Heart right ventricle (tissue), 16 donors: ENCODE measurements at regions not wholly inside any gene's neighbourhood (a gene's known extent, or its start where the extent isn't known, plus 50 kb on each side); places are given as distances from the start of the nearest gene placed in this dataset.

Experiments used
- ATAC-seq, 8 donors: fragments of 200-7000 bp; cut with Tn5 transposase; one replicate each; pipeline ENCODE4 v1.9.1; 2020; ENCODE audit warnings: mild to moderate bottlenecking in 8 of 8, moderate library complexity in 8 of 8, moderate number of reproducible peaks in 1 of 8
- DNase-seq, 2 donors: peaks; one replicate each; pipeline ENCODE4 v3.0.0-alpha.2; 2020
- H3K27ac ChIP-seq, 10 donors: fragments of 200-600 bp; sonication (generic) in 2 of 10; one replicate each; pipeline versions ENCODE4 v1.5.0 to v1.8.0; 2020 to 2022; ENCODE audit warnings: mild to moderate bottlenecking in 3 of 10
- H3K27me3 ChIP-seq, 7 donors: fragments of 200-600 bp; one replicate each; pipeline ENCODE4 v1.8.0; 2021 to 2022; ENCODE audit warnings: mild to moderate bottlenecking in 2 of 7
- H3K36me3 ChIP-seq, 9 donors: fragments of 200-600 bp; sonication (generic) in 1 of 9; one replicate each; pipeline versions ENCODE4 v1.5.0 to v1.8.0; 2020 to 2022; ENCODE audit warnings: mild to moderate bottlenecking in 2 of 9
- H3K4me1 ChIP-seq, 9 donors: fragments of 200-600 bp; sonication (generic) in 1 of 9; one replicate each; pipeline versions ENCODE4 v1.5.0 to v1.8.0; 2020 to 2022; ENCODE audit warnings: mild to moderate bottlenecking in 4 of 9
- H3K4me3 ChIP-seq, 10 donors: fragments of 200-600 bp; sonication (generic) in 2 of 10; one replicate each; pipeline versions ENCODE4 v1.5.0 to v1.8.0; 2020 to 2022; ENCODE audit warnings: mild to moderate bottlenecking in 7 of 10, moderate library complexity in 2 of 10
- H3K9me3 ChIP-seq, 11 donors: fragments of 200-600 bp in 10 of 11; sonication (generic) in 2 of 11; one replicate each; pipeline versions ENCODE4 v1.5.0 to v1.8.0; 2013 to 2022; ENCODE audit warnings: mild to moderate bottlenecking in 2 of 11, control low read depth in 1 of 11, moderate library complexity in 1 of 11
- WGBS, 2 donors: extraction: QIAGEN DNeasy Blood & Tissue Kit; methylation state at CpG; one replicate each; pipeline ENCODE4 v1.1.7; 2013; ENCODE audit warnings: inconsistent platforms in 1 of 2; 5-methylcytosine and 5-hydroxymethylcytosine counted together
- intact Hi-C, 10 donors: fragments of 100-400 bp; cut with DNase I; formaldehyde crosslinking; loops; one replicate each; pipeline versions ENCODE4 v1.11.1 to v1.14.2; 2022
- TF ChIP-seq, protein P1 (sequence below), 9 donors: fragments of 200-600 bp; sonication (generic) in 2 of 9; IDR thresholded peaks; one replicate each; pipeline versions ENCODE4 v1.5.0 to v1.8.0; 2021 to 2022; ENCODE audit warnings: antibody characterized with exemption in 9 of 9, mild to moderate bottlenecking in 5 of 9, moderate library complexity in 1 of 9
- donor health status: Arrhythmogenic right ventricular cardiomyopathy.
- donor health status: ischemic (EF 13 %, LVEDD 7.1; RV severe dilation, severe dysfunction).
- donor health status: healthy with polysubstance abuse.
- donor health status: DM: no; HTN: yes; CAD: no.
- donor health status: DM: no; HTN: no; CAD: no.
- donor health status: ischemic (EF 25% LVEDD 6.9; RV normal size, moderate dysfunction).
- donor health status: ischemic (EF 25% LVEDD 5.7; RV mildly dilated, moderate dysfunction).
- donor health status: healthy.
- donor health status: DM: yes; HTN: yes; CAD: no.
- donor health status: Ischemic cardiomyopathy.
- donor health status: ischemic (EF 35%, LVEDD 5.7; RV mildly dilated, moderate dysfunction).
- donor health status: nonischemic (EF 11% LVEDD 7.7; RV severe dilation, severe dysfunction).
- donor health status: DM: yes; HTN: yes; CAD: no.
- donor health status: PGD.
- donor health status: ischemic (EF 29% LVEDD 5.4; RV normal size, mild dysfunction).
- donor health status: nonischemic (EF 23%, LVEDD 6.1; RV moderate dilation, normal function).

DNA sequence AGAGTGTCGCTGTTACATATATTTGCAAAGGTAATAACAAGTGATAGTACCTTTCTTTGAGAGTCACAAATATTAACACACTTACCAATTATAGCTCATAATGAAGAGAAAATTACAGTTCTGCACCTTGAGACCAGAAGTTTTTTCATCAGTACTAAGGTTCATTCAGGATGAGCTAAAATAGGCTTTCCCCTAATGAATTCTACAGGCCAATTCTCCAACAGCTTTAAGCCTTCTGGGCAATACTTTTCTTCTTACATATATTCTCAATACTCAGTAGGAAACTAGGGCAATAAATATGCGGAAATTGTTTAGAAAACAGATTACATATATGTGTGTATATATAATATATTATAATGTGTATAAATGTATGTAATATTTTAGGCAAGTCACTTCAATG is 2672.8 kb upstream of the PCDH20 start:
- H3K9me3 ChIP-seq = peaks cover 0 to 14% (median 0%) of the 10 kb centered on the region in 11 donors

DNA sequence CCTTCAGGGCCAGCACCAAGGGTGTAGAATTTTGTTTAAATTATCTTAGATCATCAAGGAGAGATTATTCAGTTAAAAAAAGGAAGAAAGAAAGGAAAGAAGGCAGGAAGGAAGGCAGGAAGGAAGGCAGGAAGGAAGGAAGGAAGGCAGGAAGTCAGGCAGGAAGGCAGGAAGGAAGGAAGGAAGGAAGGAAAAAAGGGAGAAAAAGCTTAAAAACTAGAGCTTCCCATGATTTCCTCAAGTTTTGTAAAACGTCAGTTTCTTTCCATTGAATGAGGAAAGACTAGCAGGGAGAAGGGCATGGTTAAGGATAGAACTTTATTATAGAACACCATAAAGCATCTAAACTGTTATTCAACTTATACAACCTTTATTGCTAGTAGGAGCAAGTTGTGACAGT is 2672.0 kb upstream of the PCDH20 start:
- Histone ChIP-seq H3K36me3 (no peaks in the 10 kb centered on the region), H3K27me3 (no peaks in the 10 kb centered on the region), H3K9me3 (peaks cover 0 to 14% (median 0%) of the 10 kb centered on the region in 11 donors), H3K4me1 (no peaks in the 10 kb centered on the region), H3K27ac (no peak overlapping the region), H3K4me3 (no peak overlapping the region)
- DNase-seq = no peak
- TF ChIP-seq, protein P1, sequence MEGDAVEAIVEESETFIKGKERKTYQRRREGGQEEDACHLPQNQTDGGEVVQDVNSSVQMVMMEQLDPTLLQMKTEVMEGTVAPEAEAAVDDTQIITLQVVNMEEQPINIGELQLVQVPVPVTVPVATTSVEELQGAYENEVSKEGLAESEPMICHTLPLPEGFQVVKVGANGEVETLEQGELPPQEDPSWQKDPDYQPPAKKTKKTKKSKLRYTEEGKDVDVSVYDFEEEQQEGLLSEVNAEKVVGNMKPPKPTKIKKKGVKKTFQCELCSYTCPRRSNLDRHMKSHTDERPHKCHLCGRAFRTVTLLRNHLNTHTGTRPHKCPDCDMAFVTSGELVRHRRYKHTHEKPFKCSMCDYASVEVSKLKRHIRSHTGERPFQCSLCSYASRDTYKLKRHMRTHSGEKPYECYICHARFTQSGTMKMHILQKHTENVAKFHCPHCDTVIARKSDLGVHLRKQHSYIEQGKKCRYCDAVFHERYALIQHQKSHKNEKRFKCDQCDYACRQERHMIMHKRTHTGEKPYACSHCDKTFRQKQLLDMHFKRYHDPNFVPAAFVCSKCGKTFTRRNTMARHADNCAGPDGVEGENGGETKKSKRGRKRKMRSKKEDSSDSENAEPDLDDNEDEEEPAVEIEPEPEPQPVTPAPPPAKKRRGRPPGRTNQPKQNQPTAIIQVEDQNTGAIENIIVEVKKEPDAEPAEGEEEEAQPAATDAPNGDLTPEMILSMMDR (IDR thresholded peaks at IDR 0.05) = no peak
- no peak for ATAC-seq
- intact Hi-C loops = no loop called here
- WGBS, 2 donors = 52 to 54% methylated on average over 1 of the region's 1 CpG

More for the DNA sequence above, 2672.8 kb upstream of the PCDH20 start:
- no peaks in the 10 kb centered on the region for H3K36me3 ChIP-seq
- no peaks in the 10 kb centered on the region for H3K27me3 ChIP-seq
- ATAC-seq (no peak), DNase-seq (no peak)
- no peaks in the 10 kb centered on the region for H3K4me1 ChIP-seq
- TF ChIP-seq, protein P1 (IDR thresholded peaks at IDR 0.05) = no peak
- intact Hi-C loops = no loop called here
- no peak overlapping the region for H3K4me3 ChIP-seq
- H3K27ac ChIP-seq = no peak overlapping the region
- WGBS, 2 donors = 90 to 93% methylated on average over 2 of the region's 2 CpGs

DNA sequence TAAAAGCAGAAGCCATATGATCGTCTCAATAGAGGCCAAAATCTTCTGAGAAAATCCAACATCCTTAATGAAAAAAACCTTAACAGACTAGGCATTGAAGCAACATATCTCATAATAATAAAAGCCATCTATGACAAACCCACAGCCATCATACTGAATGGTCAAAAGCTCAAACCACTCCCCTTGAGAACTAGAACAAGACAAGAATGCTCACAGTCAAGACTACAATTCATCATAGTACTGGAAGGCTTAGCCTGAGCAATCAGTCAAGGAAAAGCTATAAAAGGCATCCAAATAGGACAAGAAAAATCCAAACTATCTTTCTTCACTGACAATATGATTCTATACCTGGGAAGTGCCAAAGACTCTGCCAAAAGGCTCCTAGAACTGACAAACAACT is 2668.2 kb upstream of the PCDH20 start:
- 85 to 90% methylated on average over 1 of the region's 1 CpG for WGBS, 2 donors
- Histone ChIP-seq H3K27ac (no peak overlapping the region), H3K4me1 (no peaks in the 10 kb centered on the region), H3K36me3 (no peaks in the 10 kb centered on the region), H3K9me3 (peaks cover 0 to 22% (median 0%) of the 10 kb centered on the region in 11 donors), H3K27me3 (no peaks in the 10 kb centered on the region), H3K4me3 (no peak overlapping the region)
- ATAC-seq (no peak), DNase-seq (no peak)
- TF ChIP-seq, protein P1 (IDR thresholded peaks at IDR 0.05) = no peak
- intact Hi-C loops = no loop called here

DNA sequence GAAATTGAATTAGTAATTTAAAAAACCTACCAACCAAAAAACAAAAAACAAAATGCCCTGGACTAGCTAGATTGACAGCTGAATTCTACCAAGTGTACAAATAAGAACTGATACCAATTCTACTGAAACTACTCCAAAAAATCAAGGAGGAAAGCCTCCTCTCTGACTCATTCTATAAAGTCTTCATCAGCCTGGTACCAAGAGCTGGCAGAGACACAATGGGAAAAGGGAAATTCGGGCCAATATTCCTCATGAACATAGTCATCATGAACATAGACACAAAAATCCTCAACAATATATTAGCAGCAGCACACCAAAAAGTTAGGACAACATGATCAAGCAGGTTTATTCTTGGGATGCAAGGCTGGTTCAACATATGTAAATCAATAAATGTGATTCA is 2667.7 kb upstream of the PCDH20 start:
- DNase-seq (no peak), ATAC-seq (no peak)
- intact Hi-C loops = no loop called here
- Histone ChIP-seq H3K4me3 (no peak overlapping the region), H3K27me3 (no peaks in the 10 kb centered on the region), H3K27ac (no peak overlapping the region), H3K4me1 (no peaks in the 10 kb centered on the region), H3K9me3 (peaks cover 0 to 26% (median 0%) of the 10 kb centered on the region in 11 donors), H3K36me3 (no peaks in the 10 kb centered on the region)
- 72 to 83% methylated on average over 1 of the region's 1 CpG for WGBS, 2 donors
- TF ChIP-seq, protein P1 (IDR thresholded peaks at IDR 0.05) = no peak
